ENCODE measurements at regions not wholly inside any gene's neighbourhood (a gene's known extent, or its start where the extent isn't known, plus 50 kb on each side); places are given as distances from the start of the nearest gene placed in this dataset.

GRCh38 chr3:46113608-46114007 lies 86.3 kb upstream of the XCR1 start:
- no peak for DNase-seq (ENCODE audit: low read depth)

DNA sequence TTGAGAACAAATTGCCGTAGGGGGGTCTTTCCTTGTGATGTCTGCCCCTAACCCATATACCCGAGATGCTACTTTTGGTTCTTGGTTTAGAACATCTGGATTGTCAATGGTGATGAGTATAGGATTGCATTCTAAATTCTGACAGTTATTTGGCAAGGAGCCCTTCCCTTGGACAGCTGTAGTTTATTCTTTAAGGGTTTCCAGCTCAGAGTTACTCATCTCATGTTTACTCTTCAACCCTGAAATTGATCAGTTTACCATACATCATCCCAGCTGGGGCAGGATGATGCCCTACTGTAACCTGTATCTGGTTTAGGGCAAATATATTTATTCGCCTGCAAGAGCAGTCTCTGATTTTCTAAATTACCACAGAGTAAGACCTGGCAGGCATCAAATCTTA lies 85.7 kb upstream of the XCR1 start:
- no peak for DNase-seq (ENCODE audit: low read depth)

DNA sequence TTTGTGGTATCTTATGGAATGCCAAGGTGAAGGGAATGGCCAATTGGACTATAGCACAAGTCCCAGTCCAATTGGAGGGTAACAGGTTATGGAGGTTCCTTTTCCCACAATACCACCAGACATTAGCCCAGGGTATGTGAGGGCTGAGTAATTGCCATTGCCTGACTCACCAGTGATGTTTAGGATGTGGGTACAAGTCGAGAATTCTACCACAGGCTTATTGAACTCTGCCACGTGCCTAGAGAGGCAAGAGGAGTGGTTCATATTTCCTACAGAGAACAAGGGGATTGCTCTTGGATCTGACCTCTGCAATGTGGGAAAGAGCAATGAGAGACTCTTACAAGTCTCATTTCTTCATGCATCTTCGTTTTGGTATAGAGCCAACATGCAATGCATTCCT lies 85.0 kb upstream of the XCR1 start:
- no peak for DNase-seq (ENCODE audit: low read depth)

DNA sequence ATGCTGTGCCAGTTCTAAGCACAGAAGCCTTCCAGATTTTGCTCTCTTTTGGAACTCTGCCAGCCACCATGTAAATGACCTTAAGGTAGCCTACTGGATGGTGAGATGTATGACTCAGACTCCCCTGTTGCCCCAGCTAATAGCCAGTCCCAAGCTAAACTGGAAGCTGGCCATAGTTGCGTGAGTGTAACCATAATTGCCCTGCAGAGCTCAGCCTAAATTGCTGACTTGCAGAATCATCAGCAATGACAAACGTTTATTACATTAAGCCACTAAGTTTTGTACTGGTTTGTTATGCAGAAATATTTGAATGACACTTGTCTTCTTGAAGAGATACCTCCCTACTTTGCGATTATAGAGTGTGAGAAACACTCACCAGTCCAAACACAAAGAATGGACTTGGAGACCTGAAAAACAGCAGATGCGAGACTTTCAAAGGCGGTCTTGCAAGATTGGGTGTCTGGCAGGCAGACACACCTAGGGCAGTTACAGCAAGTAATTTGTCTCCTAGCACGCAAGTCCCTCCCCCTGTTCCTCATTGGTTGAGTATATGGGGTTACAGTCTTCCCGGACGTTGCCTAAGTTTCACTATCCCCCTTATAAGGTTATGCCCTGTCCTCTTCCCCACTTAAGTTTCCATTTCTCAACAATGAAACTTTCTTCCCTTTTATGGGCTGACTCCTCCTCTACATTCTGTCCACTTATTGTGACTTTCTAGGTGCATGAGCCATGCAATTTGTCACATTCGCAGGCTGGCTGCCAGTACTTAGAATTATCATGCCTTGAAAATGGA lies 83.6 kb upstream of the XCR1 start:
- DNase-seq (ENCODE audit: low read depth) = no peak

- DNase-seq (ENCODE audit: low read depth) = no peak
Observed at GRCh38 chr3:46107682-46108081, 80.4 kb upstream of the XCR1 start.

GRCh38 chr3:46105306-46105919 lies 78.1 kb upstream of the XCR1 start:
- DNase-seq (ENCODE audit: low read depth) = no peak

GRCh38 chr3:46104706-46105105 lies 77.4 kb upstream of the XCR1 start:
- no peak for DNase-seq (ENCODE audit: low read depth)

DNA sequence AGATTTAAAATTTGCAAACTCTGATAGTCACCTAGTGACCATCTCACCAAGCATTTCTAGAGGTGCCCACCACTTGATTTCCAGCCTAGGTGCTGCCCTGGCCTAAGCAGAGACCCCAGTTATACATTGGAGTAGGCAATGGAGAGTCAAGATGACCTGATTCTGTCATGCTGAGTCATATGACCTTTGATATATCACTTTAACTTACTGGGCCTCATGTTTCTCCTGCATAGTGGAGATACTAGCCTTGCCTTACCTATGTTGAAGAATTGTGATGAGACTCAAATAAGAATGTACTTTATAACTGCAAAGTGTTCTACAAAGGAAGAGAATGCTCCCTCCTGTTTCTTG lies 75.5 kb upstream of the XCR1 start:
- no peak for DNase-seq (ENCODE audit: low read depth)

DNA sequence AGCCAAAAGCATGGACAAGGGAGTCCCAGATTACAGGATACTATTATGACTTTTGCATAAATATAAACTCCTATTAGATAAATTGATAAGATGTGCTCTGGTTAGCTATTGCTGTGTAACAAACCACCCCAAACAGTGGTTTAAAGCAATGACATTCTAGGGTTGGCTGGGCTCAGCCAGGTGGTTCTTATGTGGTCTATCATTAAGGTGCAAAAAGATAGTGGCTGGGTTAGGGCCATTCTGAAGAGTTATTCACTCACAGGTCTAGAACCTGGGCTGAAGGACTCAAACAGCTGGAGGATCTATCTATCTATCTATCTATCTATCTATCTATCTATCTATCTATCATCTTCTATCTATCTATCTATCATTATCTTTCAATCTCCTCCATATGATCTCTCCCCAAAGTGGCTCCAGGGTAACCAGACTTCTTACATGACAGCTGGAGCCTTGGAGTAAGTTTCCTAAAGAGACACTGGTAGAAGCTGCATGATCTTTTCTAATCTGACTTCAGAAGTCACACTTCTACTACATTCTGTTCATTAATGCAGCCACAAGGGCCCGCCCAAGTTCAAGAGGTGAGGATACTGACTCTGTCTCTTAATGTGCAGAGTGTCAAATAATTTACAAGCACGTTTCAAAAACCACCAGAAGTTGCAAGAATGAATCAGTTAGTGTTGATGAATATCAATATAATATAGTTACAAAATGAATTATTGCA lies 74.9 kb upstream of the XCR1 start:
- DNase-seq (ENCODE audit: low read depth) = no peak

DNA sequence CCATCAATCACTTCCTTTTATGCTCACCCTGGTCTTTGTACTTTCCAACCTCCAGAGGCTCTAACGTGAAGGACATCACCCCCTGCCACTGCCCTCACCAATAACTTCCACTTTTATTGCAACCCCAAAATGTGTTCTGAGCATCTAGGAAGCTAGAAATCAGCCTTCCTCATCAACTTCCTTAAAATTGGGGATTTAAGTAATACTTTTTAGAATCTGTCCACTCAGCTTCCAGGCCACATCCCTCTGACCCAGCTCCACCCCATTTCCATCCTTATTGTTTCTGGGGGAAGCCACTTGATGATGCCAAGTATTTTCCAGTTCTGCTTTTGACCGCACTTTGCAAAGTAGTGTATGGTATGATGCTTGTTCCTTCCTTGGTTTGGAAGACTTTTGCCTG lies 73.5 kb upstream of the XCR1 start:
- no peak for DNase-seq (ENCODE audit: low read depth)

DNA sequence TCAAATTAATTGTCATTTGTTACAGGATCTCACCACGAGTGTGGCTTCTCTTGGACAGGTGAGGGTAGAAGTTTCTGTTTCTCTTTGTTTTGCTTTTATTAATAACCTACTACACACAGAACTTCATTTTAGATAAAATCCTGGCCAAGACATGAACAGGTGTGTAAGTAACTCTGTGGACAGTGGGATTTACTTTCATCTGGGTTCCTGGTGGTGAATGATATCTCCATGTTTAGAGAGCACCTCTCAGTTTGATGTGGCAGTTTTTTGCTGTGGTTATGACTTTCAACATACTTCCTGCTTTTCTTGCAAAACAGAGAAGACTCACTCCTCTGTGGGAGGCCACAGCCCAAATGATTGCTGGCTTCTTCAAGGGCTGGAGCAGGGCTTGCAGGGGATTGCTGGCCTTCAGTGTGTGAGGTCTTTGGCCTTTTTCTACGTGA lies 71.1 kb upstream of the XCR1 start:
- DNase-seq (ENCODE audit: low read depth) = no peak

- DNase-seq (ENCODE audit: low read depth) = no peak
Observed at GRCh38 chr3:46097691-46098241, 70.5 kb upstream of the XCR1 start.

DNA sequence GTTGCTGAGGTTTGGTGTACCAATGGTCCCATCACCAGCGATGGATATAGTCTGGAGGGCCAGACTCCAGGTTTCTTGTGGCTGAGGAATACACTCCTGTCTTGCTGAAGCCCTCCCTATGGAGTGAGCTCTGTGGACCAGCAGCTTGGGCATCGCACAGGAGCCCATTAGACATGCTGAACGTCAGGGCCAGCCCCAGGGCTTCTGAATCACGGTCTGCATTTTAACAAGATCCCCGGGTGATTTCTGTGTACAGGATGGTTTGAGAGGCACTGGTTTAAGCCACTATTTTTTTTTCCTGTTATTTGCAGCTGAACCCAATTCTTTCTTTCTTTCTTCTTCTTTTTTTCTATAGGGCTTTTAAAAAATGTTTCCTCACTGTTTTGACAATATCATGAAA lies 69.5 kb upstream of the XCR1 start:
- no peak for DNase-seq (ENCODE audit: low read depth)

- no peak for DNase-seq (ENCODE audit: low read depth)
Observed at GRCh38 chr3:46096336-46096735, 69.1 kb upstream of the XCR1 start.

DNA sequence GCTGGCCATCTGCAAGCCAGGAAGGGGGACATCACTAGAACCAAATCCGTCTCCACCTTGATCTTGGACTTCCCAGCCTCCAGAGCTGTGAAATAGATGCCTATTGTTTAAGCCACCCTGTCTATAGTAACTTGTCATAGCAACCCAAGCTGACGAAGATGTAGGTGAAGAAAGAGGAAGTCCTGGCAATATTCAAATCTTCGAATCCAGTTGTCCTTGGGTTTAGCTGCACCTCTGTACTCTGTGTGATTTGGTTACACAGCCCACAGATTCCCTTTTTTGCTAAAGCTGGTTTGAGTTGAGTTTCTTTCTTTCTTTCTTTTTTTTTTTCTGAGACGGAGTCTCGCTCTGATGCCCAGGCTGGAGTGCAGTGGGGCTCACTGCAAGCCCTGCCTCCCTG lies 68.0 kb upstream of the XCR1 start:
- no peak for DNase-seq (ENCODE audit: low read depth)

GRCh38 chr3:46094506-46094905 lies 67.2 kb upstream of the XCR1 start:
- no peak for DNase-seq (ENCODE audit: low read depth)

- DNase-seq (ENCODE audit: low read depth) = no peak
Observed at GRCh38 chr3:46093966-46094365, 66.7 kb upstream of the XCR1 start.

- no peak for DNase-seq (ENCODE audit: low read depth)
Observed at GRCh38 chr3:46093327-46093942, 66.2 kb upstream of the XCR1 start.

- no peak for DNase-seq (ENCODE audit: low read depth)
Observed at GRCh38 chr3:46092702-46093080, 65.4 kb upstream of the XCR1 start.

- no peak for DNase-seq (ENCODE audit: low read depth)
Observed at GRCh38 chr3:46091741-46092701, 64.7 kb upstream of the XCR1 start.

GRCh38 chr3:46091046-46091445 lies 63.8 kb upstream of the XCR1 start:
- no peak for DNase-seq (ENCODE audit: low read depth)

All from stimulated activated CD4-positive, alpha-beta T cell treated with anti-CD3 and anti-CD28 coated beads, Interleukin-2, amount 100 ng/mL, for 4 hours (primary cell).